Stimulated activated CD4-positive, alpha-beta T cell treated with anti-CD3 and anti-CD28 coated beads, TNF-alpha, amount 100 ng/mL, for 1 hour (primary cell): ENCODE measurements at regions not wholly inside any gene's neighbourhood (a gene's known extent, or its start where the extent isn't known, plus 50 kb on each side); places are given as distances from the start of the nearest gene placed in this dataset.

ENCODE experiments used
- DNase-seq, 3 donors: peaks; one replicate each; pipeline ENCODE4 v3.0.0-alpha.2; 2020; ENCODE audit warnings: low read depth in 3 of 3, low spot score in 1 of 3

DNA sequence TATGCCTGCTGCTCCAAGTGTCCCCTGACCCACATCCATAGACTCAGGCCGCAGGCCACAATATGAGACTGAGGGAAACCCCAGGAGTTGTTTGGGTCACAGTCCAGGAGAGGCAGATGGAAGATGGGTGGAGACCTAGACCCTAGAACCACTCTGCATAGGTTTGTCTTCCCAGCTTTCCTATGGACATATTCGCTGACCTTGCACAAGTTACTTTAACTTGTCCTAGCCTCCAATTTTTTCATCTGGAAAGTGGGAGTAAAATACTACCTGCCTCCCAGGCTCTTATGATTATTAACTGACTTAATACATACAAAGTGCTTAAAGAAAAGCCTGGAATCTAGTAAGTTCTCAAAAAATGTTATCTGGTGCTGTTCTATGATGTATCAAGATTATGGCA, 157.1 kb upstream of the IFNG-AS1 start:
- no peak for DNase-seq

DNA sequence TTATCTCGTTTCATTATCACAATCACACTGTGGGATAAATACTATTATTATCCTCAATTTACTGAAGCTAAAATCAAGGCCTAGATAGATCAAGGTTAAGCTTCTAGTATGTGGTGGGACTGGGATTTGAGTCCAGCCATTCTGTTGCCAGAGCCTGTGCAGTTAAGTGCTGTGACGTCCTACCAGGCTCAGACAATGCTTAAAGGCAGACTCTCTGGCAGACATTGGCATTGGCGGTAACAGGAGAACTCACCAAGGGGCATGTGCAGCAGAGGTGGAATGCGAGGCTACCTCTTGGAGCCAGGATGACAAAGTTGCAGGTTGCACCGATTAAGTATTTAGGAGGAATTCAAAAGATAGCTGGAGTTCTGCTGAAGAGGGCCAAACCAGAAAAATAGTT, 155.6 kb upstream of the IFNG-AS1 start:
- no peak for DNase-seq

DNA sequence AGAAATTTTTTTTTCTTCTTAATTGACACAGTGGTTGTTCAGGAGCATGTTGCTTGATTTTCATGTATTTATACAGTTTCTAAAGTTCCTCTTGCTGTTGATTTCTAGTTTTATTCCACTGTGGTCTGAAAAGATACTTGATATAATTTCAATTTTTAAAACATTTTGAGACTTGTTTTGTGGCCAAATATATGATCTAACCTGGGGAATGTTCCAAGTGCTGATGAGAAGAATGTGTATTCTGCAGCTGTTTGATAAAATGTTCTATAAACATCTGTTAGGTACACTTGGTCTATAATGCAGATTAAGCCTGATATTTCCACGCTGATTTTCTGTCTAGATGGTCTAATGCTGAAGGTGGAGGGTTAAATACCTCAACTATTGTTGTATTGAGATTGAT, 151.4 kb upstream of the IFNG-AS1 start:
- no peak for DNase-seq

DNA sequence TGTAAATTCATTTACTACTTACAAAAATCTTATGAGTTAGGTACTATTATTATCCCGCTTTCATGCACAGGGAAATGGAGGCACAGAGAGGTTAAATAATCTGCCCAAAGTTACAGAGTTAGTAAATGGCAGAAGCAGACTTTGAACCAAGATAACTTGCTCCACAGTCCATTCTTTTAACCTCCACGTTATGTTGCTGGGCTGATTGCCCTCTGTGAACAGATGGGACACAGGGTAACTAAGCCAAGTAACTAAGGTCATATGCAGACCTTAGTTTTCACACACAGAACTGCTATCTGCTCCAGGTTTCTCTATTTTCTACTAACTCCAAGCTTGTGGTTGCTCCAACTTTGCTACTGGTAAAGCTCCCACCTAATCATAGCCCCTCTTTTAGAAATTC, 147.1 kb upstream of the IFNG-AS1 start:
- DNase-seq, result no peak

DNA sequence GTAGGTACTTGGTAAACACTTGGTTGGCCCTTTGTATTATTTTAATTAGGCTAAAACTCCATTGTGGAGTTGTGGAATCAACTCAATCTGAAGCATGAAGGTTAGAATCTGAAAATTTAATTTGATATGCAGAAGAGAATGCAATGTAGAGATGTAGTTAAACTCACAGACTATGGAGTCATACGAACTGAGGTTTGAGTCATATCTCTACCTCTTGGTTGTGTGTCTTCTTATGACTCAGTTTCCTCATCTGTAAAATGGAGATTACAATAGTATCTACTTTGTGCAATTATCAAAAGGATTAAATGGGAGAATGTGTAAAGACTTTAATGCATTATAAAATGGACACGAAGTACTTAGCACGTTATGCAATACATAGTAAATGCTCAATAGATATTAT, 146.0 kb upstream of the IFNG-AS1 start:
- DNase-seq, result no peak

DNA sequence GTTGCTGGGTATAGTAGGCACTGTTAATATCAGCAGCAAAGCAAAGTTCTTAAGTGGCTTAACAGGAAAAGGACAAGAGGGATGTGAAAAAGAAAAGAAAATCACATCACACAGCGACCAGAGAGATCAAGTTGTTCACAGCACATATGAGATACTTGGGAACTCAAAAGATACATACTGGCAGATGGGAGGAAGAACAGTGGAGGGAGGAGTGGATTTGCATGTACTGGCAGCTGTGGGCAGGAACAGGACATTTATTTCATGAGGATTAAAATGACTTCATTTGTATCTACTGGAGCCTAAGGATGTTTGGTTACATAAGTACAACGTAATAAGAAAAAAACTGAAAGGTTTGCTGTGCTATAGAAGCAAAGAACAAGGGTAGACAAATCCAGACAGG, 136.5 kb upstream of the IFNG-AS1 start:
- no peak for DNase-seq

DNA sequence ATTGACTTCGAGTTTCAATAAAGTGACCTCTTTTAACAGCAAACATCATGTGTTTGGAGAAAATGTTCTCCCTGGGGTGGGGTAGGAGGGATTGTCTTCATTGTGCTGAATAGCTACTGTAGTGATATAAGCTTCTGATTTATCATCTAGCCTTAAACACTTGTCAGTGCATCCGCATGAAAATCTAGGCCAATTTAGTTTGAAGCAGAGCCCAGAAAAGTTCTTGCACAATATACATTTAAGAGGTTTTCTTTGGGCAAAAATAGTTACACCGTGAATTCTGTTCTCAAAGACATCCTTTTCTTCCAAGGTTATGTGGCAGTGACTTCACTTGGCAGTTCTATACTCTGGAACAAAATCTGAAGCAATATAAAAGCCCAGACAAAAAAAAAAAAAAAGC, 136.0 kb upstream of the IFNG-AS1 start:
- no peak for DNase-seq

DNA sequence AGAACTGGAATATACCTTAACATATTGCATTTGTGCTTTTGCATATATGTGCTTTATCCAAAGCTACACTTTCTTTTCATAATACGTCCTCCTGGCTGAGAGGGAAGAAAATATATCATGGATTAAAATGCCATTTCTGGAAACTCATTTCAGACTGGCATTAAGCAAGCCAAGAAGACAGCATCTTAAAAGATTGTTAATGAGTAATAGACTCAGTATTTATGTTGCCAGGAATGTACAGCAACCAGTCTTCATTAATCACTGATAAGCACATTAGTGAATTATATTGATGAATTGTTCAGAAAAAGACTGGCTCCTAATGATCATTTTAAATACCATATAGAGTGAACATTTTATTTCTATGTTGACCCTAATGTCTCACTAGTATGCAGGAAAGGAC, 134.9 kb upstream of the IFNG-AS1 start:
- no peak for DNase-seq

DNA sequence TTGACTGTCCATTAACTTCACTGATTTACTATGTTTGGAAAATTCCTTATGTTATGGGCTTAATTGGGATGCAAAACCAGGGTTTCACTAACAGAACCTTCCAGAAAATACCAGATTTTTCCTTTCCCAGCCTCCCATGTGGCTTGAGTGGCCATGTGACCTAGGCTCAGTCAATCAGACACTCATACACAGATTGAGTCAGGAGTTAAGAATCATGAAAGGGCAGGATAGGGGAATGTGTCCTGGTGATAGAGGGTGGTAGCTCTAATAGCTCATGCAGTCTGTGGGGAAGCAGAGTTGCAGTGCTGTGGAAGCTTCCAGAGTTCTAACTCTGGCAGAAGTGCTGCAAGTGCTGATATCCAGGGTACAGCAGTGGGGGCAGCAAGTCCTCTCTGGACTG, 134.1 kb upstream of the IFNG-AS1 start:
- no peak for DNase-seq

DNA sequence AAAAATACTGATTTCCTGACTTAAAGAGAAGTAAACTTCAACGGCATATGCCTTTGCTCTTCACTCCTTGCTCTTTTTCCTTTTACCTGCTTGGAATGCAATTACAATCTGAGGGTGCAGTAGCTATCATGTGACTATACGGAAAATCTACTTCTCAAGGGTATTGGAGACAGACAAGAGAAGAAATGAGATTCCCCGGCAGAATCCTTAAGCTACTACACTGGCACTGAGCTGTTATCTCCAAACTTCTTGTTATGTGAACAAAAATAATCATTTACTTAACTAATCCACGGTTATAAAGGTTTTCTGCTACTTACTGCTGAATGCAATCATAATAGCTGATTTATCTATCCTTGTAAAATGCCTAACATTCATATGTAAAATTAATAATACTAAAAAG, 118.0 kb upstream of the IFNG-AS1 start:
- DNase-seq, result no peak

DNA sequence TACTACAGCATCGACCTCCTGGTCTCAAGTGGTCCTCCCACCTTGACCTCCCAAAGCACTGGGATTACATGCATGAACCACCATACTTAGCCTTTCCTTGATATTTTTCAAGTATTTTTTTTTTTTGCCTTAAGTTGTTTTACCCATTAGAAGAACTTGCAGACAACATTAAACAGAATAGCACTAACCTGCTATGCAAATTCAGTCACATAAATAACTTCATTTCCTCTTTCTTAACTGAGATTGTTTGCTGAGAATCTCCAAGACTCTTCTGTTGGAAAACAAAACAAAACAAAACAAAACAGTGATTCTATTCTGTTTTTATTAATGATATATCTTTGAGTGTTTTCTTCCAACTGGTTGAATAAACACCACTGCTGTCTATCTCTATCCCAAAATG, 115.9 kb upstream of the IFNG-AS1 start:
- DNase-seq, result no peak

DNA sequence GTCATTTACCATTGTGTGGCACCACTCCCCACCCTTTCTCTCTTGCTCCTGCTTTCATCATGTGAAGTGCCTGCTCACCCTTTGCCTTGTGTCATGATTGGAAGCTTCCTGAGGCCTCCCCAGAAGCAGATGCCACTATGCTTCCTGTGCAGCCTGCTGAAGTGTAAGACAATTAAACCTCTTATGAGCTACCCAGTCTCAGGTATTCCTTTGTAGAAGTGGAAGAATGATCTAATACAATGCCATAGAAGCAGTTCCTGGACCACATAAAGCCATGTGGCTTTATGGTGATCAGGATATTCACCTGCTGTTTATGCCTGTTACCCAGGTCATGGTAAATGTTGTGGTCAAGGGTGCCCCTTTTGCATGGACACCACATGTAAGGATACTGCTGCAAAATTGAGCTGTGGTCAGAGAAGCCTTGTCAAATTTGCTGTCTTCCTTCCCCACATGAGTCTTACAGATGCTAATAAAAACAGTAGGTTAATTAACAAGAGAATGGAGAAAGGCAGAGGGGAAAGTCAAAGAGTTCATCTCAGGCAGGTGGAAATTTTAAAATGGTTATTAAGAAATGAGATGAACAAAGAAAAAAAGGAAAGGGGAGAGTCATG, 112.8 kb upstream of the IFNG-AS1 start:
- DNase-seq, result no peak

DNA sequence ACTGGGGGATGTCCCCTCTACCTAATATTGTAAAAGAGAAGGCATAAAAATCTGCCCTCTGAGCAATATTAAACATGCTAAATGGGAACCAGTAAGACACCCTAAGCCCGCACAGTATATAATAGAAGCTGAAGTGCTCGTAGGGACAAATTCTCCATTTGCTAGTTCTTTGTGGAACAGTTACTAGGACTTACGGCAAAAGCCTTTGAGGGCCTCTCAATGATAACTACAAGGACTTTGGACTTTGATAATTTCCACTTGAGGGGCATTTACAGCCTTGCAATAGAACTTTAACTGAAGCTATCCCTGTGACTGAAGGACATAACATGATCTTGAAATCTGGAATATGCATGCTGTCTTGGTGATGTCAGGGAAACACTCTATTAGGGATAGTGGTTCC, 111.5 kb upstream of the IFNG-AS1 start:
- no peak for DNase-seq

DNA sequence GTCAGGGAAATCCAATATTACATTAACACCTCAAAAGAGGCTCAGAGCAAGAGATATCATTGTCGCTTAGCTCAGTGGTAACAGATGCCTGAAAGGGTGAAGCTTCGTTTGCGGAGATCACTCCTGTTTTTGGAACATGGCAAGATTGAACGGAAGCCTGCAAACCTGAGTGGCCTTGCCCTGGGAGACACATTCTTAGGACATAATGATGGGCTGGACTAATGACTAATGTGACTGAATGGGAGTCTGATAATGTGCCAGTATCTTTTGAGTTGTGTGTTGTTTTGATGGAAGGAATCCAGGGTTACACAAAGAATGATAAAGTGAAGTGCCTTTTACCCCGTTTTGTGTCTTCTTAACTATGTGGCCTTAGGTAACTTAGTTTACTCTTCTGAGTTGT, 109.3 kb upstream of the IFNG-AS1 start:
- DNase-seq, result no peak

DNA sequence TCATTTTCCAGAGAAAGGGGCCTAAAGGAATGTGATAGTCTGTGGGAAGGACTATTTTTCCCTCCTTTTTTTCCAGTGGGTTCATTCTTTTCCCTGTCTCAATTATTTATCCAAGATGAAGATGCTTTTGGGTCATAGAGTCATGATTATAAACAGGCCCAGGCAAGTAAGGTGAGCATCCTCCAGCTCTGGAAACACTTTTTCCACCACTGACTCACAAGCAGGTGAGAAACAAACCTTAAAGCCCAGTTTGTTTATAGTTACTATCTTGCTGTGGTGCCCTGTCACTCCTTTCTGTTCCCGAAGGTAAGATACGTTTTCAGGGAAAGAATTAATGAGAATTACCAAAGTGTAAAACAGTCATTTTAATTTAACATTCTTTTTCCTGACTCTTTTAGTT, 107.7 kb upstream of the IFNG-AS1 start:
- no peak for DNase-seq

DNA sequence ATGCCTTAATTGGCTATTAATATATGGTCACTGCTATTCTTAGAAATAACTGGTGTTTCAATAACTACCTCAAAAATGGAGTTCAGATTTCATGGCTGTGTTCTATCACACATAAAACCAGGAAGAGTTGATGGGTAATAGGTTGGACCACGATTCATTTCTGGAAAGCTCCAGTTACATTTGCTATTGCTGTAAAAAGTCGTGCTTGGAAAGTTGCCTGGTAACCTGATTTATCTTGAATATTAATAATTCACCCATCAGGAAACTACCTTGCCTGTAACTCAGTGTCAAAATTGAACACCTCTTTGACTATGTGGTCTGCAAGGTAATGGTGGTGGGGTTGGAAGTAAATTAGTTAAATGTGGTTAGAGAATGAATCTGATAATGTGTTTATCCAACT, 104.7 kb upstream of the IFNG-AS1 start:
- DNase-seq, result no peak

DNA sequence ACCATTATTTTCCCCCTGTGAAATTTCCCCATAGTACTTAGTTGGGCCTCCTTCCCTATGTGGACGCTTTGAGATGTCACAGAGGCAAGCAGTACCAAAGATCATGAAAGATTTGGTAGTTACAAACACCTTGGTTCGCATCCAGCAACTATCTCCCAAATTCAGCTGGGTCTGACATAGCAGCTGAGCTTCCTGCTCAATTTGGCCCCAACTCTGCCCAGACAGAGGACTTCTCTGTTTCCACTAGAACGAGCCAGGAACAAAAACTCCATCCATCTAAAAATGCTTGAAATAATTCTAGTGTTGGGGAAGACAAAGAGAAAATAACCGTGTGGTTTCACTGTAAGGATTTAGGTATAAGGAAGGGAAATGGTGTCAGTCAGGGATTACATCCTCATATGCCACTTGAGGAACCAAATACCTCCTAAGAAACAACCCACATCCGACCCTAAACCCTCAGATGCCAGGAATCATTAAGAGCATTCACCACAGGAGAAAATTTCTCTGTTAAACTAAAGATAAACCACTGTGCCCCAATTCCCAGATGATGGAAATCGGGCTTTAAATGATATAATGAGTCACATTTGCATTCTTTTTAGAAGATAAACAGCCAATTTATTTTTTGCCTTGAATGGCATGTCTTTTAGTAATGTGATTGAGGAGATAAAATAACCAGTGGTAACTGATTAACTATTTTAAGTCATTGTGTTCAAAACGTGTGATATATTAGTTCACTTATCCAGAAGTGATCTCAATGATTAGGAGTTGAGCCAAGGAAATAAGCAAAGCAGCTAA, 103.7 kb upstream of the IFNG-AS1 start:
- no peak for DNase-seq

DNA sequence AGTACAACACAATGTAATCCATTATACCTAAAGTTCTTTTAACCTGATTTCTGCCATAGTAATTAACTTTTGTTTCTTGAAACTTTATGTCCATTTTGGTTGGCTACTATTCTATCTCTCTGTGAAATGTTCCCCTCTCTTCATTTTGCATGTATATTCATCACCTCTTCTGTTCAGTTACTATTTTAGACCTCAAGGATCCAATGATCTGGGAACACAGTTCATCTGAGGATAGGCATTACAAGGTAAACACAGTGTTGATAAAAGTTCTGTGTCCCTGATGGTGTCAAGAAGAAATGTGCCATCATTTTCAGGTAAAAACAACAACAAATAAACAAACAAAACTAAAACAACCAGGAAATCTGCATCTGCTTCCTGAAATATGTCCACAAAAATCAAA, 102.2 kb upstream of the IFNG-AS1 start:
- DNase-seq, result no peak

DNA sequence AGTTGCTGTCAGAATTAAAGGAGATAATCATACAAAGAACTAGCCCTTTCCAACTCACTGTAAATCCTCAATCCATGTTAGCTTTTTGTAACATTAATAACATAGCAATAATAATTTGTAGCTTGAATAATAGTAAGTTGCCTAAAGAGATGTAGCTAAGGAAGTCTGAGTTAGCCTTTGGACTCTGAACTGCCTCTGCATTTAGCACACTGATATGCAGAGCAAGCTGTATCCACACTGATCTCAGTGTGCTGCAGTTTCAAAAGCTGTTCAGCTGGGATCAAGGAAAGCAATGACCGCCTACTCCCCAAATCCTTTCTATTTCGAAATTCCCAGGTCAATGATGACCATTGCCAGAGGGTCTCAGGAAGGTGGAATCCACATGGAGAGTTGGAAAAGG, 99.3 kb upstream of the IFNG-AS1 start:
- no peak for DNase-seq

DNA sequence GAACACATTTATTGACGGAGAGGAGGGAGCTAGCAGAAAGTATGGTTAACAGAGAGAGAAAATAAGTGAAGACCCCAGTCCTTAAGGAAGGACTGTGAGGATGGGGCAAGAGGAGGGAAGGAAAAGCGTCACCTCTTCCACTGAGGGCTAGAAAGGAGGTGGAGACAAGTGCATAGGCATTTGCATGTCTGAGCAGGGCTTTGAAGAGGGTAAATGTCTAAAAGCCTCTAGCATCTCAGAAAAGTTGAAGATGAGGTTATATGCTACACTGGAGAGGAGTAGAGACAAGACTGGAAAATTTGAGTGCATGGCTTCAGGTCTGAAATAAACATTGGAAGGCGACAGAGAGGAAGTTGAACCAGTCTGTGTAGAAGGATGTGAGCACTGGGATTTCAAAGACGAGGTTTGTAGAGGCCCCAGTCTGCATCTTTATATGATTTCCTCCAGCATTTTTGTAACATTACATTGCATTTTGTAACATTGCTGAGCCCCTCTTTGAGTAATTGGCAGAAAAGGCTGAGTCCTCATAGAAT, 98.5 kb upstream of the IFNG-AS1 start:
- no peak for DNase-seq

DNA sequence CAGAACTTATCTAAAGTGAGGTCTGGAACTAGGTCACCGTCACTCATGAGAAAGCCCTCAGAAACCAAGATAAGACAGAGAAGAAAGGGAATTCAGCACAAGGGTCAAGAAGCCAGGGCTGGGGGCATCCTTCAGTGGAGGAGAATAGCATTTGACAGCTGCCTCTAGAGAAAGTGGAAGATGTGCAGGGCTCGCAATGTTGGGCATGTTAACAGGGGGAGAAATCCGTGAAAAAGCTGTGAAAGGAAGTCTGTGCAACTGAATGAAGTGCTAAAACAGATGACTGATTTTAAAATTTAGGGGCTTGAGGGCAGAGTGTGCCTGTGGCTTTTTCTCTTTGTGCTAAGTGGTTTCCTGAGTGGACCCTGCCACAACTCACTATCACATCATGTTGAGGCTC, 97.7 kb upstream of the IFNG-AS1 start:
- no peak for DNase-seq

DNA sequence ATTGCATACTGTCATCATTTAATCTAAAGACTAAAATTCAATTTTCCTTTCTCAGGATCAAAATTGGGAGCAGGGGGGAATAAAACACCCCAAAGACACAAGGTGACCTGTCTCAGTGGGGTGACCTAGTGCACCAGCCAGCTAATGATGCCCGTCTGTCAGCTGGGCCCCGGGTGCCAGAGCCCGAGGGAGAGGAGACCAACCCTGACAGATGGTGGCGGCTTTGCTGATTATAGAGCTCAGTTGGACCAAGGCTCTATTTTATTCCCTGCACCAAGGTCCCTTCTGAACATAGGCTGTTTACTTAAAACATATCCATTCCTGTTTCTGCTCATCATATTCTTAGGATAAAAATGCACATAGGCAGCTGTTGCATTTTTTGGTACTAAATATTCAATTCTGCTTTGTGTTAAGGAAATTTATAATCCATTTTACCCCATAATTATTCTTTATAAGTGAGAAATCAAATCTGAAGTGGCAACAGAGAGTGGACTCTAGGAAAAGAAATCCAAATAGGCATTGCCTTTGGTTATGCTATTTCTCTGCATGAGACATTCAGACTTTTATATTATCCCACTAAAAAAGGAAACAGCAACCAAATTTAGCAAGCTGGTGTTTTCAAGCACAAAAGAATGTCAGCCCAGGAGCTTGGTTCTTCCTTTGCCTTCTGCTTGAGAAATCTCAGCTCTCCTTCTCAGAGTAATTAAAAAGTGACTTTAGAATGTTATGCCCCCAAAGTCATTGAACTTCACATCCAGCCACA, 96.8 kb upstream of the IFNG-AS1 start:
- DNase-seq, result no peak
